ENCODE measurements at regions not wholly inside any gene's neighbourhood (a gene's known extent, or its start where the extent isn't known, plus 50 kb on each side); places are given as distances from the start of the nearest gene placed in this dataset.

DNA sequence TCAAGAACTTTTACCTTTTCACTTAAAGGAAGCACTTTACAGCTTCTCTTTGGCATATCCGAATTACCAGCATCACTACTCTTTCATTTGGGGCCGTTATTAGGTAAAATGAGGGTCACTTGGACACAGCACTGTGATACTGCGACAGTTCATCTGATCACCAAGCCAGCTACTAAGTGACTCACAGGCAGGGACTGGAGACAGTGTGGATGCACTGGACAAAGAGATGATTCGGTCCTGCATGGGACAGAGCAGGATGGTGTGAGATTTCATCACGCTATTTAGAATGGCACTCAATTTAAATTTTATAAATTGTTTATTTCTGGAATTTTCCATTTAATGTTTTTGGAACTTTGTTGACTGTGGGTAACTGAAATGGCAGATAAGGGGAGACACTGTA is 166.9 kb upstream of the IL12A start:
- peaks cover 6% of the 10 kb centered on the region for H3K27me3 ChIP-seq (ENCODE audit: control insufficient read depth, low read length)
- no peaks in the 10 kb centered on the region for H3K9me3 ChIP-seq (ENCODE audit: control insufficient read depth, insufficient read depth, low read length)
- no peaks in the 10 kb centered on the region for H3K9me2 ChIP-seq (replicated peaks; ENCODE audit: control insufficient read depth, low read length)
- H3K27ac ChIP-seq (ENCODE audit: low read depth, low read length): no peak overlapping the region
- no peaks in the 10 kb centered on the region for H3K79me2 ChIP-seq (ENCODE audit: control insufficient read depth, low read length)
- TF ChIP-seq, protein P1, sequence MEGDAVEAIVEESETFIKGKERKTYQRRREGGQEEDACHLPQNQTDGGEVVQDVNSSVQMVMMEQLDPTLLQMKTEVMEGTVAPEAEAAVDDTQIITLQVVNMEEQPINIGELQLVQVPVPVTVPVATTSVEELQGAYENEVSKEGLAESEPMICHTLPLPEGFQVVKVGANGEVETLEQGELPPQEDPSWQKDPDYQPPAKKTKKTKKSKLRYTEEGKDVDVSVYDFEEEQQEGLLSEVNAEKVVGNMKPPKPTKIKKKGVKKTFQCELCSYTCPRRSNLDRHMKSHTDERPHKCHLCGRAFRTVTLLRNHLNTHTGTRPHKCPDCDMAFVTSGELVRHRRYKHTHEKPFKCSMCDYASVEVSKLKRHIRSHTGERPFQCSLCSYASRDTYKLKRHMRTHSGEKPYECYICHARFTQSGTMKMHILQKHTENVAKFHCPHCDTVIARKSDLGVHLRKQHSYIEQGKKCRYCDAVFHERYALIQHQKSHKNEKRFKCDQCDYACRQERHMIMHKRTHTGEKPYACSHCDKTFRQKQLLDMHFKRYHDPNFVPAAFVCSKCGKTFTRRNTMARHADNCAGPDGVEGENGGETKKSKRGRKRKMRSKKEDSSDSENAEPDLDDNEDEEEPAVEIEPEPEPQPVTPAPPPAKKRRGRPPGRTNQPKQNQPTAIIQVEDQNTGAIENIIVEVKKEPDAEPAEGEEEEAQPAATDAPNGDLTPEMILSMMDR (IDR thresholded peaks at IDR 0.05; ENCODE audit: low read depth, low read length, poor library complexity, severe bottlenecking): no peak
- TF ChIP-seq EZH2phosphoT487 (IDR thresholded peaks at IDR 0.05; ENCODE audit: borderline replicate concordance, low read length): no peak
- H3K4me1 ChIP-seq (ENCODE audit: control insufficient read depth, low read length): no peaks in the 10 kb centered on the region
- H3K36me3 ChIP-seq (ENCODE audit: control insufficient read depth, low read length): no peaks in the 10 kb centered on the region
- no peaks in the 10 kb centered on the region for H3F3A ChIP-seq (ENCODE audit: control insufficient read depth, insufficient read depth)
- H4K20me1 ChIP-seq (ENCODE audit: control insufficient read depth, insufficient read depth, low read depth, low read length): no peaks in the 10 kb centered on the region
- no peak overlapping the region for H3K4me3 ChIP-seq (ENCODE audit: low read length)
- H3K4me2 ChIP-seq (ENCODE audit: low read length): no peak overlapping the region

DNA sequence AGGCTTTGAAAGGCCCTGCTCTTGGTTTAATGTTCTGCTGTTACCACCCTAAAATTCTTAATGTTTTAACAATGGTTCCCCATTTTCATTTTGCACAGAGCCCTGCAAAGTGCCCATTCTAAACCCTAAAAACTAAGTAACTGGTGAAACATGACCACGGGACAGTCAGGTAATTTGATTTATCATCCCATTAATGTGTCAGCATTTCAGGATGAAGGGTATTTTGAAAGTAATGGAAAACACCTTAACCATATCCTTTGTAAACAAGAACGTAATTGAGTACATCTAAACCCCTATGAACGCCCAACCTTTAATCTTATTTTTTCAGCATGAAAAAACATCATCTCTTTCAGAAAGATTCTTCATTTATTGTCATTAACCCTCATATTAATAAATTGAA is 164.9 kb upstream of the IL12A start:
- Histone ChIP-seq H4K20me1 (ENCODE audit: control insufficient read depth, insufficient read depth, low read depth, low read length) (no peaks in the 10 kb centered on the region), H3K9me2 (replicated peaks; ENCODE audit: control insufficient read depth, low read length) (no peaks in the 10 kb centered on the region), H3K4me2 (ENCODE audit: low read length) (no peak overlapping the region), H3K79me2 (ENCODE audit: control insufficient read depth, low read length) (no peaks in the 10 kb centered on the region), H3K9me3 (ENCODE audit: control insufficient read depth, insufficient read depth, low read length) (no peaks in the 10 kb centered on the region), H3F3A (ENCODE audit: control insufficient read depth, insufficient read depth) (no peaks in the 10 kb centered on the region), H3K4me1 (ENCODE audit: control insufficient read depth, low read length) (no peaks in the 10 kb centered on the region), H3K4me3 (ENCODE audit: low read length) (no peak overlapping the region), H3K36me3 (ENCODE audit: control insufficient read depth, low read length) (no peaks in the 10 kb centered on the region), H3K27ac (ENCODE audit: low read depth, low read length) (no peak overlapping the region), H3K27me3 (ENCODE audit: control insufficient read depth, low read length) (peaks cover 6% of the 10 kb centered on the region)
- TF ChIP-seq, protein P1 (IDR thresholded peaks at IDR 0.05; ENCODE audit: low read depth, low read length, poor library complexity, severe bottlenecking): no peak
- no peak for TF ChIP-seq EZH2phosphoT487 (IDR thresholded peaks at IDR 0.05; ENCODE audit: borderline replicate concordance, low read length)

DNA sequence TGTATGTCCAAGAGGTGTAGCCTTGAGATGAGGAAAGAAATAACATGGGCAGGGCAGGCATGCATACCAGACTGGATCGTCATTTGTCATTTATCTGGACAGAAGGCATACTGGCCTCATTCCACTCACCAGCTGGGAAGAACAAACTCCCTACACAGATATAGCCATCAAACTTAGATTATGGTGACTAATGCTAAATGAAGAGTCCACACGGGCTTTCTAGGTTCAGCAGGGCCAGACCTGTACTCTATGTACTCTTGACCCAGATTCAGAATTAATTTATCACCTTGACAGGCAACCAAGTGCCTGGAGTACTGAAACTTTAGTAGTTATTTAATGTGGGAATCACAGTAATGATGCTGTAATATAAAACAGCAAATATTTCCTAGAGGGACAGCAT is 164.3 kb upstream of the IL12A start:
- H4K20me1 ChIP-seq (ENCODE audit: control insufficient read depth, insufficient read depth, low read depth, low read length): no peaks in the 10 kb centered on the region
- H3K4me2 ChIP-seq (ENCODE audit: low read length): no peak overlapping the region
- H3F3A ChIP-seq (ENCODE audit: control insufficient read depth, insufficient read depth): no peaks in the 10 kb centered on the region
- peaks cover 4% of the 10 kb centered on the region for H3K27me3 ChIP-seq (ENCODE audit: control insufficient read depth, low read length)
- no peaks in the 10 kb centered on the region for H3K9me2 ChIP-seq (replicated peaks; ENCODE audit: control insufficient read depth, low read length)
- H3K27ac ChIP-seq (ENCODE audit: low read depth, low read length): no peak overlapping the region
- H3K36me3 ChIP-seq (ENCODE audit: control insufficient read depth, low read length): no peaks in the 10 kb centered on the region
- H3K4me3 ChIP-seq (ENCODE audit: low read length): no peak overlapping the region
- no peaks in the 10 kb centered on the region for H3K4me1 ChIP-seq (ENCODE audit: control insufficient read depth, low read length)
- TF ChIP-seq EZH2phosphoT487 (IDR thresholded peaks at IDR 0.05; ENCODE audit: borderline replicate concordance, low read length): no peak
- TF ChIP-seq, protein P1 (IDR thresholded peaks at IDR 0.05; ENCODE audit: low read depth, low read length, poor library complexity, severe bottlenecking): no peak
- H3K9me3 ChIP-seq (ENCODE audit: control insufficient read depth, insufficient read depth, low read length): no peaks in the 10 kb centered on the region
- H3K79me2 ChIP-seq (ENCODE audit: control insufficient read depth, low read length): no peaks in the 10 kb centered on the region

Data from DOHH2 (cell line).